IMR-90 (cell line): ENCODE measurements at regions not wholly inside any gene's neighbourhood (a gene's known extent, or its start where the extent isn't known, plus 50 kb on each side); places are given as distances from the start of the nearest gene placed in this dataset.

Experiments
- ATAC-seq: fragments of 200-7000 bp; cut with Tn5 transposase; 2 replicates; pipeline ENCODE4 v1.9.1; 2020; ENCODE audit warnings: low read depth, mild to moderate bottlenecking, moderate library complexity
- BruUV-seq: library from RNA; stranded (reverse); fragments of 400-500 nt; replicated peaks from 2 replicates; lab custom pipeline; 2021; lab: Mats Ljungman, UMichigan
- CTCF ChIA-PET: fragments of 300-600 bp; formaldehyde crosslinking; extraction: SDS; loops from one replicate; lab custom pipeline; 2021; ENCODE audit warnings: antibody characterized with exemption; lab: Yijun Ruan, JAX
- POLR2A ChIA-PET: fragments of 300-600 bp; sonication (Branson Sonifier 250); formaldehyde crosslinking; loops from one replicate; lab custom pipeline; 2022; ENCODE audit warnings: antibody characterized with exemption; ENCODE audit not compliant: unreplicated experiment; lab: Charles Lee
- DNase-seq: peaks from one replicate; pipeline ENCODE4 v3.0.0; 2013
- H2AFZ ChIP-seq: replicated peaks from 2 replicates; pipeline ENCODE3; 2013; ENCODE audit warnings: low read length, mild to moderate bottlenecking; ENCODE audit not compliant: poor library complexity
- H2AK5ac ChIP-seq: 2 replicates; pipeline ENCODE4 v1.6.1; 2013; ENCODE audit warnings: low read depth, low read length, inconsistent platforms
- H2AK9ac ChIP-seq: replicated peaks from 2 replicates; pipeline ENCODE3; 2013; ENCODE audit warnings: mild to moderate bottlenecking, low read depth, low read length, moderate library complexity; ENCODE audit not compliant: poor library complexity
- H2BK120ac ChIP-seq: 2 replicates; pipeline ENCODE4 v1.6.1; 2013; ENCODE audit warnings: low read depth, low read length, inconsistent platforms
- H2BK15ac ChIP-seq: 3 replicates; pipeline ENCODE4 v1.6.1; 2013; ENCODE audit warnings: low read depth, low read length, inconsistent platforms
- H2BK20ac ChIP-seq: 2 replicates; pipeline ENCODE4 v1.6.1; 2013; ENCODE audit warnings: low read depth, mild to moderate bottlenecking, inconsistent platforms, low read length, moderate library complexity
- H2BK5ac ChIP-seq: 2 replicates; pipeline ENCODE4 v1.6.1; 2013; ENCODE audit warnings: mild to moderate bottlenecking, low read depth, low read length, inconsistent platforms; ENCODE audit not compliant: poor library complexity, severe bottlenecking
- H3K14ac ChIP-seq: replicated peaks from 2 replicates; pipeline ENCODE4 v1.6.1; 2013; ENCODE audit warnings: low read depth, low read length, inconsistent platforms
- H3K18ac ChIP-seq: 2 replicates; pipeline ENCODE4 v1.6.1; 2013; ENCODE audit warnings: low read depth, low read length, control low read depth
- H3K23ac ChIP-seq: 2 replicates; pipeline ENCODE4 v1.6.1; 2013; ENCODE audit warnings: low read depth, low read length, inconsistent platforms
- H3K27ac ChIP-seq: 2 replicates; pipeline ENCODE4 v1.5.1; 2013; ENCODE audit warnings: mild to moderate bottlenecking, control low read depth, low read length; ENCODE audit not compliant: insufficient read depth
- H3K27me3 ChIP-seq: 2 replicates; pipeline ENCODE4 v1.6.1; 2013; ENCODE audit warnings: low read length; ENCODE audit not compliant: control insufficient read depth, insufficient read depth
- H3K36me3 ChIP-seq: 2 replicates; pipeline ENCODE4 v1.6.1; 2013; ENCODE audit warnings: low read length, mixed read lengths; ENCODE audit not compliant: control insufficient read depth, insufficient read depth
- H3K4ac ChIP-seq: 2 replicates; pipeline ENCODE4 v1.6.1; 2013; ENCODE audit warnings: low read depth, low read length, inconsistent platforms
- H3K4me1 ChIP-seq: 2 replicates; pipeline ENCODE4 v1.6.1; 2013; ENCODE audit warnings: low read length, mixed read lengths; ENCODE audit not compliant: control insufficient read depth, insufficient read depth
- H3K4me2 ChIP-seq: 2 replicates; pipeline ENCODE4 v1.6.1; 2013; ENCODE audit warnings: low read depth, mild to moderate bottlenecking, control low read depth, low read length, moderate library complexity
- H3K4me3 ChIP-seq: 2 replicates; pipeline ENCODE4 v1.5.1; 2013; ENCODE audit warnings: low read depth, mild to moderate bottlenecking, control low read depth, low read length, moderate library complexity; ENCODE audit not compliant: insufficient read depth
- H3K56ac ChIP-seq: 2 replicates; pipeline ENCODE4 v1.6.1; 2013; ENCODE audit warnings: low read length, inconsistent platforms; ENCODE audit not compliant: insufficient read depth; ENCODE audit errors: extremely low read depth
- H3K79me1 ChIP-seq, 2 experiments: 2 replicates each; pipeline ENCODE4 v1.6.1; 2013; ENCODE audit warnings: low read length in 2 of 2, inconsistent platforms in 1 of 2, low read depth in 1 of 2
- H3K9ac ChIP-seq: 2 replicates; pipeline ENCODE4 v1.6.1; 2013; ENCODE audit warnings: low read depth, low read length, control low read depth
- H3K9me1 ChIP-seq: 2 replicates; pipeline ENCODE4 v1.6.1; 2013; ENCODE audit warnings: low read length, inconsistent platforms; ENCODE audit not compliant: insufficient read depth
- H3K9me3 ChIP-seq: 2 replicates; pipeline ENCODE4 v1.6.1; 2013; ENCODE audit warnings: low read length; ENCODE audit not compliant: control insufficient read depth, insufficient read depth
- H4K20me1 ChIP-seq: 2 replicates; pipeline ENCODE4 v1.6.1; 2013; ENCODE audit warnings: low read length, inconsistent platforms; ENCODE audit not compliant: insufficient read depth
- H4K5ac ChIP-seq: 2 replicates; pipeline ENCODE4 v1.6.1; 2013; ENCODE audit warnings: mild to moderate bottlenecking, low read depth, low read length, control low read depth
- H4K8ac ChIP-seq, 2 experiments: 2 replicates each; pipeline ENCODE4 v1.6.1; 2013; ENCODE audit warnings: low read depth in 2 of 2, low read length in 2 of 2, control low read depth in 1 of 2, inconsistent platforms in 1 of 2
- H4K91ac ChIP-seq: 2 replicates; pipeline ENCODE4 v1.6.1; 2013; ENCODE audit warnings: low read depth, low read length, inconsistent platforms; ENCODE audit not compliant: insufficient read depth
- BHLHE40 ChIP-seq: fragments of 150-350 bp; IDR thresholded peaks from 2 replicates; pipeline ENCODE4 v1.6.1; 2016; ENCODE audit warnings: mild to moderate bottlenecking, low read depth, low read length
- CEBPB ChIP-seq: IDR thresholded peaks from 2 replicates; pipeline ENCODE4 v1.6.1; 2012; ENCODE audit warnings: low read depth, low read length, improper control_type of control experiment
- CHD1 ChIP-seq: IDR thresholded peaks from 2 replicates; pipeline ENCODE4 v1.6.1; 2012; ENCODE audit warnings: low read depth, low read length, improper control_type of control experiment
- FOS ChIP-seq: fragments of 150-350 bp; IDR thresholded peaks from 2 replicates; pipeline ENCODE4 v1.6.1; 2016; ENCODE audit warnings: low read depth, low read length
- MAFK ChIP-seq: IDR thresholded peaks from 2 replicates; pipeline ENCODE4 v1.6.1; 2012; ENCODE audit warnings: low read depth, low read length, improper control_type of control experiment
- MAZ ChIP-seq: IDR thresholded peaks from 2 replicates; pipeline ENCODE4 v1.6.1; 2012; ENCODE audit warnings: low read depth, mild to moderate bottlenecking, low read length, improper control_type of control experiment, moderate library complexity, borderline replicate concordance
- MXI1 ChIP-seq: IDR thresholded peaks from 2 replicates; pipeline ENCODE4 v1.6.1; 2012; ENCODE audit warnings: low read depth, mild to moderate bottlenecking, low read length, moderate library complexity, borderline replicate concordance
- NFE2L2 ChIP-seq: fragments of 150-350 bp; IDR thresholded peaks from 2 replicates; pipeline ENCODE4 v1.6.1; 2016; ENCODE audit warnings: low read depth, mild to moderate bottlenecking, low read length
- POLR2A ChIP-seq: IDR thresholded peaks from 2 replicates; pipeline ENCODE4 v1.6.1; 2012; ENCODE audit warnings: mild to moderate bottlenecking, low read depth, low read length
- RAD21 ChIP-seq: IDR thresholded peaks from 2 replicates; pipeline ENCODE4 v1.6.1; 2012; ENCODE audit warnings: low read length, improper control_type of control experiment
- RCOR1 ChIP-seq: IDR thresholded peaks from 2 replicates; pipeline ENCODE4 v1.6.1; 2012; ENCODE audit warnings: mild to moderate bottlenecking, low read length, improper control_type of control experiment; ENCODE audit not compliant: insufficient replicate concordance
- SMC3 ChIP-seq: fragments of 150-350 bp; IDR thresholded peaks from 2 replicates; pipeline ENCODE4 v1.6.1; 2016; ENCODE audit warnings: low read depth, mild to moderate bottlenecking, antibody characterized with exemption, low read length, moderate library complexity
- WGBS, 2 experiments: methylation state at CpG; one replicate each; pipeline versions ENCODE4 v1.1.5 to v1.1.7; 2013; ENCODE audit warnings: missing lambda C conversion rate in 2 of 2; ENCODE audit not compliant: insufficient read length in 1 of 2; ENCODE audit errors: extremely low coverage in 2 of 2; 5-methylcytosine and 5-hydroxymethylcytosine counted together
- dilution Hi-C: fragments of 300-500 bp; cut with HindIII; formaldehyde crosslinking; loops from one replicate; pipeline ENCODE4 v1.14.3; 2018; ENCODE audit warnings: low sequenced_read_pairs; ENCODE audit not compliant: unreplicated experiment
- in situ Hi-C: fragments of 300-500 bp; cut with MboI; formaldehyde crosslinking; loops from 3 replicates; pipeline ENCODE4 v1.14.3; 2019; ENCODE audit warnings: low sequenced_read_pairs, inconsistent platforms, mixed read lengths
- intact Hi-C: fragments of 100-400 bp; cut with micrococcal nuclease; formaldehyde crosslinking; loops from 2 replicates; pipeline ENCODE4 v1.10.0; 2022
- TF ChIP-seq, protein P1 (sequence below): fragments of 150-350 bp; IDR thresholded peaks from 2 replicates; pipeline ENCODE4 v1.6.1; 2016; ENCODE audit warnings: low read depth, mild to moderate bottlenecking, low read length, moderate library complexity, borderline replicate concordance
- TF ChIP-seq, protein P2 (sequence below): conservative IDR thresholded peaks from 2 replicates; pipeline ENCODE4 v1.5.1; 2012; ENCODE audit warnings: mild to moderate bottlenecking, low read depth, low read length, improper control_type of control experiment

DNA sequence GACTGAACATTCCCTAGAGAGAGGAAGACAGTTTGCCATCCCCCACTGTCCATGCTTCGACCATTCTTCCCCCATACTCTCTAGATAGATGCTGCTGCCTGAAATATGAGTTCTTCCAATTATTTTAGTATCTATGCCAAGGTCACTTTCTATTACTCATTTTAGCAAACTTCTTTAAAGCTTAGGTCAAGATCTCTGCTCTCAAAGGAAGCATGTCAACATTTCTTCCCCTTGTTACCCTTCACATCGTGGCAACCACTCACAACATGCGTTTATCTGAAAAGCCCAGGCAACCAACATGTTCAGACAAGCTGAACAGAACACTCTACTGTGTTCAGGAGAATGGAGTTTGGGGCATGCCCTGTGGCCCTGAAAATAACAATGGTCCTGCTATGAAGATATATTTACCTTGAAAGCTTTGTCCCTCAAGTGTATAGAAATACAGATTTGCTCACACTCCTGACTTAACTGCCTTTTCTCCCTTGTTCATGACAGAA is 138.4 kb upstream of the KIF2A start:
- ATAC-seq: no peak
- dilution Hi-C loops (no loop called here), intact Hi-C loops (no loop called here)

More for the DNA sequence above, 138.4 kb upstream of the KIF2A start:
- no peaks in the 10 kb centered on the region for H3K4me1 ChIP-seq
- H2BK5ac ChIP-seq: no peak overlapping the region
- H4K20me1 ChIP-seq: no peaks in the 10 kb centered on the region
- H3K4ac ChIP-seq: no peak overlapping the region
- H3K56ac ChIP-seq: no peak overlapping the region
- no peak overlapping the region for H2BK20ac ChIP-seq
- ChIA-PET CTCF (no interaction called here), POLR2A (no interaction called here)
- H4K5ac ChIP-seq: no peak overlapping the region
- BruUV-seq: no TSS peak
- no peak overlapping the region for H2BK120ac ChIP-seq
- H3K9me3 ChIP-seq: no peaks in the 10 kb centered on the region
- no peaks in the 10 kb centered on the region for H3K9me1 ChIP-seq
- H3K36me3 ChIP-seq: no peaks in the 10 kb centered on the region
- no peak overlapping the region for H3K23ac ChIP-seq
- H2AK9ac ChIP-seq: no peak overlapping the region
- H4K8ac ChIP-seq: no peak overlapping the region
- no peak overlapping the region for H4K91ac ChIP-seq
- no peak overlapping the region for H3K18ac ChIP-seq
- no peak overlapping the region for H3K14ac ChIP-seq
- in situ Hi-C loops: no loop called here
- no CpG with 5 or more reads among the region's 3 CpGs for WGBS, 2 experiments
- no peaks in the 10 kb centered on the region for H3K27me3 ChIP-seq
- H3K79me1 ChIP-seq: no peaks in the 10 kb centered on the region
- DNase-seq: no peak
- H2AFZ ChIP-seq: no peak overlapping the region
- H3K9ac ChIP-seq: no peak overlapping the region
- no peak overlapping the region for H2BK15ac ChIP-seq
- no peak overlapping the region for H3K27ac ChIP-seq
- TF ChIP-seq RCOR1: no peak
- TF ChIP-seq CEBPB: no peak
- TF ChIP-seq SMC3: no peak
- TF ChIP-seq, protein P1, sequence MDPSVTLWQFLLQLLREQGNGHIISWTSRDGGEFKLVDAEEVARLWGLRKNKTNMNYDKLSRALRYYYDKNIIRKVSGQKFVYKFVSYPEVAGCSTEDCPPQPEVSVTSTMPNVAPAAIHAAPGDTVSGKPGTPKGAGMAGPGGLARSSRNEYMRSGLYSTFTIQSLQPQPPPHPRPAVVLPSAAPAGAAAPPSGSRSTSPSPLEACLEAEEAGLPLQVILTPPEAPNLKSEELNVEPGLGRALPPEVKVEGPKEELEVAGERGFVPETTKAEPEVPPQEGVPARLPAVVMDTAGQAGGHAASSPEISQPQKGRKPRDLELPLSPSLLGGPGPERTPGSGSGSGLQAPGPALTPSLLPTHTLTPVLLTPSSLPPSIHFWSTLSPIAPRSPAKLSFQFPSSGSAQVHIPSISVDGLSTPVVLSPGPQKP: no peak
- TF ChIP-seq POLR2A: no peak
- TF ChIP-seq NFE2L2: no peak
- TF ChIP-seq RAD21: no peak
- TF ChIP-seq, protein P2, sequence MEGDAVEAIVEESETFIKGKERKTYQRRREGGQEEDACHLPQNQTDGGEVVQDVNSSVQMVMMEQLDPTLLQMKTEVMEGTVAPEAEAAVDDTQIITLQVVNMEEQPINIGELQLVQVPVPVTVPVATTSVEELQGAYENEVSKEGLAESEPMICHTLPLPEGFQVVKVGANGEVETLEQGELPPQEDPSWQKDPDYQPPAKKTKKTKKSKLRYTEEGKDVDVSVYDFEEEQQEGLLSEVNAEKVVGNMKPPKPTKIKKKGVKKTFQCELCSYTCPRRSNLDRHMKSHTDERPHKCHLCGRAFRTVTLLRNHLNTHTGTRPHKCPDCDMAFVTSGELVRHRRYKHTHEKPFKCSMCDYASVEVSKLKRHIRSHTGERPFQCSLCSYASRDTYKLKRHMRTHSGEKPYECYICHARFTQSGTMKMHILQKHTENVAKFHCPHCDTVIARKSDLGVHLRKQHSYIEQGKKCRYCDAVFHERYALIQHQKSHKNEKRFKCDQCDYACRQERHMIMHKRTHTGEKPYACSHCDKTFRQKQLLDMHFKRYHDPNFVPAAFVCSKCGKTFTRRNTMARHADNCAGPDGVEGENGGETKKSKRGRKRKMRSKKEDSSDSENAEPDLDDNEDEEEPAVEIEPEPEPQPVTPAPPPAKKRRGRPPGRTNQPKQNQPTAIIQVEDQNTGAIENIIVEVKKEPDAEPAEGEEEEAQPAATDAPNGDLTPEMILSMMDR: no peak
- TF ChIP-seq MAFK: no peak
- TF ChIP-seq CHD1: no peak
- TF ChIP-seq MAZ: no peak
- TF ChIP-seq BHLHE40: no peak
- no peak for TF ChIP-seq MXI1
- TF ChIP-seq FOS: no peak
- no peak overlapping the region for H3K4me2 ChIP-seq
- no peak overlapping the region for H2AK5ac ChIP-seq
- H3K4me3 ChIP-seq: no peak overlapping the region
